ENCODE measurements at regions not wholly inside any gene's neighbourhood (a gene's known extent, or its start where the extent isn't known, plus 50 kb on each side); places are given as distances from the start of the nearest gene placed in this dataset.

GRCh38 chr4:17055788-17056187 lies 157.3 kb upstream of the LDB2 start:
- TF ChIP-seq EZH2phosphoT487 (IDR thresholded peaks at IDR 0.05; ENCODE audit: insufficient read depth, low read depth) (no peak), EZH2 (IDR thresholded peaks at IDR 0.05; ENCODE audit: insufficient read depth, poor library complexity, severe bottlenecking) (no peak)
